ENCODE measurements at regions not wholly inside any gene's neighbourhood (a gene's known extent, or its start where the extent isn't known, plus 50 kb on each side); places are given as distances from the start of the nearest gene placed in this dataset.

- no peaks in the 10 kb centered on the region for H3K9me3 ChIP-seq
- no peak overlapping the region for H3K4me3 ChIP-seq
- H3K27ac ChIP-seq (replicated peaks in 1 of 4), result no peak overlapping the region
- 84% methylated on average over 22 of the region's 22 CpGs for WGBS
- peaks cover 0 to 67% (median 0%) of the 10 kb centered on the region in 4 donors for H3K27me3 ChIP-seq
- DNase-seq (ENCODE audit: extremely low spot score), result no peak
- H3K36me3 ChIP-seq, result no peaks in the 10 kb centered on the region
- H3K4me1 ChIP-seq, result peaks cover 0 to 5% (median 2%) of the 10 kb centered on the region in 4 donors
- intact Hi-C loops (cut with DNase I), result no loop called here
- TF ChIP-seq POLR2A (IDR thresholded peaks at IDR 0.05; ENCODE audit: low read depth) (no peak), EP300 (IDR thresholded peaks at IDR 0.05) (no peak), POLR2AphosphoS5 (IDR thresholded peaks at IDR 0.05) (no peak), CTCF (IDR thresholded peaks at IDR 0.05) (no peak)
Observed at GRCh38 chr10:132997517-132998265, 55.3 kb upstream of the CFAP46 start.

- no peak overlapping the region for H3K27ac ChIP-seq (replicated peaks in 1 of 4)
Observed at GRCh38 chr10:132996603-132997343, 54.4 kb upstream of the CFAP46 start.

GRCh38 chr10:132995909-132996602 lies 53.7 kb upstream of the CFAP46 start:
- DNase-seq (ENCODE audit: extremely low spot score), result no peak
- WGBS, result 80% methylated on average over 26 of the region's 29 CpGs
- no peak for TF ChIP-seq POLR2A (IDR thresholded peaks at IDR 0.05; ENCODE audit: low read depth)
- TF ChIP-seq CTCF (IDR thresholded peaks at IDR 0.05), result no peak
- TF ChIP-seq POLR2AphosphoS5 (IDR thresholded peaks at IDR 0.05), result no peak
- TF ChIP-seq EP300 (IDR thresholded peaks at IDR 0.05), result no peak
- Histone ChIP-seq H3K4me3 (no peak overlapping the region), H3K9me3 (no peaks in the 10 kb centered on the region), H3K27ac (replicated peaks in 1 of 4) (no peak overlapping the region), H3K36me3 (no peaks in the 10 kb centered on the region), H3K4me1 (peaks cover 0 to 5% (median 2%) of the 10 kb centered on the region in 4 donors), H3K27me3 (peaks cover 0 to 72% (median 0%) of the 10 kb centered on the region in 4 donors)
- intact Hi-C loops (cut with DNase I), result no loop called here

More at GRCh38 chr10:132996603-132997343, 54.4 kb upstream of the CFAP46 start:
- Histone ChIP-seq H3K4me1 (peaks cover 0 to 5% (median 2%) of the 10 kb centered on the region in 4 donors), H3K9me3 (no peaks in the 10 kb centered on the region), H3K36me3 (no peaks in the 10 kb centered on the region), H3K4me3 (no peak overlapping the region), H3K27me3 (peaks cover 0 to 67% (median 0%) of the 10 kb centered on the region in 4 donors)
- TF ChIP-seq EP300 (IDR thresholded peaks at IDR 0.05), result no peak
- no peak for TF ChIP-seq CTCF (IDR thresholded peaks at IDR 0.05)
- WGBS, result 74% methylated on average over 26 of the region's 27 CpGs
- no peak for DNase-seq (ENCODE audit: extremely low spot score)
- intact Hi-C loops (cut with DNase I), result no loop called here

- Histone ChIP-seq H3K27ac (replicated peaks in 1 of 4) (no peak overlapping the region), H3K36me3 (no peaks in the 10 kb centered on the region), H3K27me3 (peaks cover 0 to 62% (median 0%) of the 10 kb centered on the region in 4 donors), H3K4me3 (peak overlapping the region; percentile 39 to 57 (median 44)), H3K4me1 (peaks cover 0 to 5% (median 2%) of the 10 kb centered on the region in 4 donors), H3K9me3 (no peaks in the 10 kb centered on the region)
- TF ChIP-seq CTCF (IDR thresholded peaks at IDR 0.05), result no peak
- no peak for TF ChIP-seq EP300 (IDR thresholded peaks at IDR 0.05)
- no peak for TF ChIP-seq POLR2AphosphoS5 (IDR thresholded peaks at IDR 0.05)
- TF ChIP-seq POLR2A (IDR thresholded peaks at IDR 0.05; ENCODE audit: low read depth), result no peak
- 76% methylated on average over 9 of the region's 15 CpGs for WGBS
- DNase-seq (ENCODE audit: extremely low spot score), result no peak
- intact Hi-C loops (cut with DNase I), result no loop called here
Observed at GRCh38 chr10:132994811-132995210, 52.4 kb upstream of the CFAP46 start.

All from esophagus muscularis mucosa (tissue), 4 donors.